ENCODE measurements at regions not wholly inside any gene's neighbourhood (a gene's known extent, or its start where the extent isn't known, plus 50 kb on each side); places are given as distances from the start of the nearest gene placed in this dataset.

- DNase-seq, result no peak
Measured at GRCh38 chr2:16124881-16125613, 184.7 kb downstream of the MYCN start.

GRCh38 chr2:16123856-16124780, 183.8 kb downstream of the MYCN start:
- no peak for DNase-seq

GRCh38 chr2:16123421-16123820, 183.1 kb downstream of the MYCN start:
- DNase-seq, result peak; percentile 9

GRCh38 chr2:16122556-16122955, 182.2 kb downstream of the MYCN start:
- DNase-seq, result no peak

GRCh38 chr2:16121986-16122390, 181.6 kb downstream of the MYCN start:
- DNase-seq, result no peak

GRCh38 chr2:16121231-16121985, 181.1 kb downstream of the MYCN start:
- no peak for DNase-seq

- no peak for DNase-seq
Measured at GRCh38 chr2:16120591-16121180, 180.3 kb downstream of the MYCN start.

GRCh38 chr2:16119741-16120140, 179.4 kb downstream of the MYCN start:
- no peak for DNase-seq

GRCh38 chr2:16118611-16119590, 178.6 kb downstream of the MYCN start:
- no peak for DNase-seq

GRCh38 chr2:16117791-16118610, 177.7 kb downstream of the MYCN start:
- no peak for DNase-seq

GRCh38 chr2:16117021-16117700, 176.8 kb downstream of the MYCN start:
- no peak for DNase-seq

- no peak for DNase-seq
Measured at GRCh38 chr2:16115881-16116830, 175.8 kb downstream of the MYCN start.

- no peak for DNase-seq
Measured at GRCh38 chr2:16115291-16115690, 174.9 kb downstream of the MYCN start.

GRCh38 chr2:16114836-16115235, 174.5 kb downstream of the MYCN start:
- DNase-seq, result no peak

- no peak for DNase-seq
Measured at GRCh38 chr2:16114070-16114469, 173.7 kb downstream of the MYCN start.

- no peak for DNase-seq
Measured at GRCh38 chr2:16113568-16113967, 173.2 kb downstream of the MYCN start.

GRCh38 chr2:16112972-16113560, 172.7 kb downstream of the MYCN start:
- DNase-seq, result no peak

- DNase-seq, result no peak
Measured at GRCh38 chr2:16112251-16112971, 172.1 kb downstream of the MYCN start.

Measured in OCI-M1 (cell line).